ENCODE measurements at regions not wholly inside any gene's neighbourhood (a gene's known extent, or its start where the extent isn't known, plus 50 kb on each side); places are given as distances from the start of the nearest gene placed in this dataset.

GRCh38 chr3:152174876-152175527, 93.7 kb upstream of the MBNL1 start:
- Histone ChIP-seq H3K27me3 (ENCODE audit: insufficient read depth) (no peaks in the 10 kb centered on the region), H3K79me2 (ENCODE audit: insufficient read depth) (no peaks in the 10 kb centered on the region), H3K9me3 (no peaks in the 10 kb centered on the region), H3K36me3 (replicated peaks in 1 of 2; ENCODE audit: control insufficient read depth in 1 of 2, insufficient read depth in 2 of 2, low read length in 1 of 2) (no peaks in the 10 kb centered on the region), H3K4me1 (ENCODE audit: control insufficient read depth in 1 of 2, insufficient read depth in 2 of 2, low read depth in 1 of 2, low read length in 1 of 2) (peaks cover 0 to 7% of the 10 kb centered on the region in 2 experiments; a peak in 2 of 4 replicates), H3K9me2 (no peaks in the 10 kb centered on the region), H3K9ac (peak overlapping the region; percentile 18; the same call in 1 of the 2 replicates), H3K27ac (ENCODE audit: low read depth in 2 of 2, low read length in 1 of 2) (peak overlapping the region; percentile 60 to 78; a peak in 3 of 4 replicates), H3F3A (replicated peaks; ENCODE audit: insufficient read depth) (peaks cover 28% of the 10 kb centered on the region), H2AFZ (ENCODE audit: low read depth) (no peak overlapping the region; the same call in 1 of the 2 replicates), H3K4me3 (ENCODE audit: low read depth in 2 of 2, low read length in 1 of 2) (peak overlapping the region in 1 of 2 experiments; percentile 1; a peak in 1 of 4 replicates), H3K4me2 (peak overlapping the region; percentile 43; the same call in 1 of the 2 replicates), H4K20me1 (ENCODE audit: insufficient read depth) (no peaks in the 10 kb centered on the region)
- 32% methylated on average over 2 of the region's 2 CpGs for WGBS (ENCODE audit: low lambda C conversion rate)
- CTCF ChIA-PET = interaction anchor here (0.9 kb wide), 1 partner anchor 297 kb away, joined by 3 read pairs; no protein-coding TSS in a partner anchor
- POLR2A ChIA-PET = no interaction called here
- TF ChIP-seq MAX (IDR thresholded peaks at IDR 0.05; ENCODE audit: low read depth) (no peak), EZH2phosphoT487 (IDR thresholded peaks at IDR 0.05; ENCODE audit: borderline replicate concordance, low read depth) (no peak), CHD2 (IDR thresholded peaks at IDR 0.05; ENCODE audit: low read length, partially characterized antibody) (no peak), RAD21 (IDR thresholded peaks at IDR 0.05; ENCODE audit: low read length) (no peak), TEAD4 (IDR thresholded peaks at IDR 0.05; ENCODE audit: borderline replicate concordance, insufficient read depth) (no peak), FOSL2 (IDR thresholded peaks at IDR 0.05; ENCODE audit: borderline replicate concordance, low read depth) (no peak), NFIC (IDR thresholded peaks at IDR 0.05; ENCODE audit: borderline replicate concordance) (no peak), POLR2AphosphoS5 (IDR thresholded peaks at IDR 0.05; ENCODE audit: low read depth, low read length) (no peak)
- no peak for DNase-seq

- H3F3A ChIP-seq (replicated peaks; ENCODE audit: insufficient read depth) = peaks cover 28% of the 10 kb centered on the region
- peaks cover 0 to 7% of the 10 kb centered on the region in 2 experiments; a peak in 2 of 4 replicates for H3K4me1 ChIP-seq (ENCODE audit: control insufficient read depth in 1 of 2, insufficient read depth in 2 of 2, low read depth in 1 of 2, low read length in 1 of 2)
- no peaks in the 10 kb centered on the region for H3K27me3 ChIP-seq (ENCODE audit: insufficient read depth)
- H3K36me3 ChIP-seq (replicated peaks in 1 of 2; ENCODE audit: control insufficient read depth in 1 of 2, insufficient read depth in 2 of 2, low read length in 1 of 2) = no peaks in the 10 kb centered on the region
- peak overlapping the region; percentile 43; the same call in 1 of the 2 replicates for H3K4me2 ChIP-seq
- 17% methylated on average over 2 of the region's 2 CpGs for WGBS (ENCODE audit: low lambda C conversion rate)
- no peak overlapping the region for H2AFZ ChIP-seq (ENCODE audit: low read depth)
- H3K79me2 ChIP-seq (ENCODE audit: insufficient read depth) = no peaks in the 10 kb centered on the region
- H3K4me3 ChIP-seq (ENCODE audit: low read depth in 2 of 2, low read length in 1 of 2) = peak overlapping the region in 1 of 2 experiments; percentile 1; a peak in 1 of 4 replicates
- no peaks in the 10 kb centered on the region for H3K9me3 ChIP-seq
- ChIA-PET CTCF (interaction anchor here (0.6 to 3.9 kb wide), 3 partner anchors 268 to 429 kb away, joined by 3 to 27 read pairs (median 3); no protein-coding TSS in a partner anchor), POLR2A (no interaction called here)
- H3K9ac ChIP-seq = peak overlapping the region; percentile 50; the same call in 1 of the 2 replicates
- no peaks in the 10 kb centered on the region for H4K20me1 ChIP-seq (ENCODE audit: insufficient read depth)
- H3K27ac ChIP-seq (ENCODE audit: low read depth in 2 of 2, low read length in 1 of 2) = peak overlapping the region; percentile 77 to 78
- H3K9me2 ChIP-seq = no peaks in the 10 kb centered on the region
- DNase-seq = no peak
- TF ChIP-seq RXRA (IDR thresholded peaks at IDR 0.05; ENCODE audit: borderline replicate concordance, low read depth) (no peak), FOSL2 (IDR thresholded peaks at IDR 0.05; ENCODE audit: borderline replicate concordance, low read depth) (peak; percentile 90), REST (IDR thresholded peaks at IDR 0.05; ENCODE audit: low read depth, low read length) (no peak), MEF2A (IDR thresholded peaks at IDR 0.05; ENCODE audit: borderline replicate concordance, low read depth) (no peak), ELF1 (IDR thresholded peaks at IDR 0.05) (no peak), USF1 (IDR thresholded peaks at IDR 0.05; ENCODE audit: borderline replicate concordance, low read depth) (no peak), FOXM1 (IDR thresholded peaks at IDR 0.05; ENCODE audit: low read depth) (no peak), GABPA (IDR thresholded peaks at IDR 0.05; ENCODE audit: low read depth) (no peak; the same call in 1 of the 2 replicates), USF2 (IDR thresholded peaks at IDR 0.05; ENCODE audit: borderline replicate concordance, low read depth, low read length) (no peak), GATA2 (CRISPR knock-in tag; IDR thresholded peaks at IDR 0.05) (no peak), MXI1 (IDR thresholded peaks at IDR 0.05; ENCODE audit: low read depth, low read length) (no peak), TCF12 (IDR thresholded peaks at IDR 0.05) (peak; percentile 87), PBX3 (IDR thresholded peaks at IDR 0.05) (peak; percentile 82)
Observed at GRCh38 chr3:152175528-152175889, 93.2 kb upstream of the MBNL1 start.
